Panc1 (cell line): ENCODE measurements at regions not wholly inside any gene's neighbourhood (a gene's known extent, or its start where the extent isn't known, plus 50 kb on each side); places are given as distances from the start of the nearest gene placed in this dataset.

Experiments
- ATAC-seq: fragments of 200-7000 bp; cut with Tn5 transposase; 2 replicates; pipeline ENCODE4 v1.9.1; 2020; ENCODE audit warnings: mild to moderate bottlenecking, moderate library complexity
- BruUV-seq: library from RNA; stranded (reverse); fragments of 400-500 nt; replicated peaks from 2 replicates; lab custom pipeline; 2021; lab: Mats Ljungman, UMichigan
- CTCF ChIA-PET: fragments of 300-600 bp; sonication (Branson Sonifier 250); formaldehyde crosslinking; loops from one replicate; lab custom pipeline; 2022; ENCODE audit warnings: antibody characterized with exemption; lab: Charles Lee
- POLR2A ChIA-PET: fragments of 300-600 bp; sonication (Branson Sonifier 250); formaldehyde crosslinking; loops from one replicate; lab custom pipeline; 2022; ENCODE audit warnings: antibody characterized with exemption; lab: Charles Lee
- DNase-seq: peaks from one replicate; pipeline ENCODE4 v3.0.0-alpha.2; 2010; ENCODE audit warnings: low read depth, low spot score
- H3K27ac ChIP-seq: 2 replicates; pipeline ENCODE4 v1.5.1; 2011; ENCODE audit warnings: mild to moderate bottlenecking, low read length, inconsistent platforms
- H3K27me3 ChIP-seq: fragments of 200-500 bp; sonication (Bioruptor generic); 2 replicates; pipeline ENCODE4 v1.6.0; 2014; ENCODE audit warnings: low read length, inconsistent platforms; ENCODE audit not compliant: control insufficient read depth, insufficient read depth
- H3K36me3 ChIP-seq: fragments of 200-500 bp; sonication (Bioruptor generic); 2 replicates; pipeline ENCODE4 v1.5.1; 2014; ENCODE audit warnings: inconsistent platforms, mild to moderate bottlenecking, low read length, moderate library complexity; ENCODE audit not compliant: control insufficient read depth, insufficient read depth
- H3K4me1 ChIP-seq: 2 replicates; pipeline ENCODE4 v1.5.1; 2011; ENCODE audit warnings: inconsistent platforms, mild to moderate bottlenecking, low read length, moderate library complexity; ENCODE audit not compliant: control insufficient read depth, insufficient read depth
- H3K4me3 ChIP-seq, 2 experiments: 2 replicates each; pipeline ENCODE4 v1.5.1; 2011 to 2012; ENCODE audit warnings: low read depth in 2 of 2, low read length in 2 of 2, mild to moderate bottlenecking in 2 of 2, inconsistent platforms in 1 of 2, moderate library complexity in 1 of 2
- H3K9me3 ChIP-seq: fragments of 200-500 bp; sonication (Bioruptor generic); 2 replicates; pipeline ENCODE4 v1.5.1; 2014; ENCODE audit warnings: low read depth, mild to moderate bottlenecking, inconsistent platforms, low read length, moderate library complexity; ENCODE audit not compliant: control insufficient read depth, insufficient read depth
- POLR2AphosphoS5 ChIP-seq: IDR thresholded peaks from 2 replicates; pipeline ENCODE4 v1.6.1; 2012; ENCODE audit warnings: mild to moderate bottlenecking, low read depth, low read length, moderate library complexity
- SIN3A ChIP-seq: IDR thresholded peaks from 2 replicates; pipeline ENCODE4 v1.6.1; 2012; ENCODE audit warnings: low read depth, mild to moderate bottlenecking, low read length, moderate library complexity, borderline replicate concordance; ENCODE audit not compliant: insufficient read depth
- TCF7L2 ChIP-seq: IDR thresholded peaks from 2 replicates; pipeline ENCODE4 v1.6.1; 2011; ENCODE audit warnings: mild to moderate bottlenecking, low read depth, low read length, inconsistent platforms
- in situ Hi-C: cut with HindIII; loops from 2 replicates; pipeline ENCODE4 v1.10.0; 2016; ENCODE audit warnings: low sequenced_read_pairs, low pct_unique_long_range_greater_than_20kb
- intact Hi-C: fragments of 100-400 bp; cut with micrococcal nuclease; formaldehyde crosslinking; loops from one replicate; pipeline ENCODE4 v1.10.0; 2022; ENCODE audit not compliant: unreplicated experiment
- TF ChIP-seq, protein P1 (sequence below), 2 experiments: IDR thresholded peaks; 2 replicates each; pipeline ENCODE4 v1.6.1; 2011 to 2012; ENCODE audit warnings: low read depth in 2 of 2, control low read depth in 1 of 2, low read length in 1 of 2, mild to moderate bottlenecking in 1 of 2, moderate library complexity in 1 of 2; ENCODE audit not compliant: insufficient read depth in 1 of 2
- TF ChIP-seq, protein P2 (sequence below): fragments of 450-650 bp; IDR thresholded peaks from 2 replicates; pipeline ENCODE4 v1.5.1; 2017; ENCODE audit warnings: mild to moderate bottlenecking

- no peak for DNase-seq
- H3K4me1 ChIP-seq = no peaks in the 10 kb centered on the region
- ATAC-seq = no peak
- H3K36me3 ChIP-seq = no peaks in the 10 kb centered on the region
- ChIA-PET CTCF (no interaction called here), POLR2A (no interaction called here)
- H3K27ac ChIP-seq = no peak overlapping the region
- no TSS peak for BruUV-seq
- in situ Hi-C loops (no loop called here), intact Hi-C loops (no loop called here)
- H3K9me3 ChIP-seq = no peaks in the 10 kb centered on the region
- H3K4me3 ChIP-seq = no peak overlapping the region
- H3K27me3 ChIP-seq = no peaks in the 10 kb centered on the region
- TF ChIP-seq POLR2AphosphoS5 (no peak), SIN3A (no peak)
Observed at GRCh38 chr3:21944251-21944650, 193.2 kb upstream of the ZNF385D start.

- no TSS peak for BruUV-seq
- ATAC-seq (no peak), DNase-seq (no peak)
- in situ Hi-C loops = no loop called here
- ChIA-PET POLR2A (no interaction called here), CTCF (no interaction called here)
- Histone ChIP-seq H3K4me3 (no peak overlapping the region), H3K27ac (no peak overlapping the region), H3K27me3 (no peaks in the 10 kb centered on the region), H3K4me1 (no peaks in the 10 kb centered on the region), H3K9me3 (no peaks in the 10 kb centered on the region), H3K36me3 (no peaks in the 10 kb centered on the region)
- TF ChIP-seq, protein P1, sequence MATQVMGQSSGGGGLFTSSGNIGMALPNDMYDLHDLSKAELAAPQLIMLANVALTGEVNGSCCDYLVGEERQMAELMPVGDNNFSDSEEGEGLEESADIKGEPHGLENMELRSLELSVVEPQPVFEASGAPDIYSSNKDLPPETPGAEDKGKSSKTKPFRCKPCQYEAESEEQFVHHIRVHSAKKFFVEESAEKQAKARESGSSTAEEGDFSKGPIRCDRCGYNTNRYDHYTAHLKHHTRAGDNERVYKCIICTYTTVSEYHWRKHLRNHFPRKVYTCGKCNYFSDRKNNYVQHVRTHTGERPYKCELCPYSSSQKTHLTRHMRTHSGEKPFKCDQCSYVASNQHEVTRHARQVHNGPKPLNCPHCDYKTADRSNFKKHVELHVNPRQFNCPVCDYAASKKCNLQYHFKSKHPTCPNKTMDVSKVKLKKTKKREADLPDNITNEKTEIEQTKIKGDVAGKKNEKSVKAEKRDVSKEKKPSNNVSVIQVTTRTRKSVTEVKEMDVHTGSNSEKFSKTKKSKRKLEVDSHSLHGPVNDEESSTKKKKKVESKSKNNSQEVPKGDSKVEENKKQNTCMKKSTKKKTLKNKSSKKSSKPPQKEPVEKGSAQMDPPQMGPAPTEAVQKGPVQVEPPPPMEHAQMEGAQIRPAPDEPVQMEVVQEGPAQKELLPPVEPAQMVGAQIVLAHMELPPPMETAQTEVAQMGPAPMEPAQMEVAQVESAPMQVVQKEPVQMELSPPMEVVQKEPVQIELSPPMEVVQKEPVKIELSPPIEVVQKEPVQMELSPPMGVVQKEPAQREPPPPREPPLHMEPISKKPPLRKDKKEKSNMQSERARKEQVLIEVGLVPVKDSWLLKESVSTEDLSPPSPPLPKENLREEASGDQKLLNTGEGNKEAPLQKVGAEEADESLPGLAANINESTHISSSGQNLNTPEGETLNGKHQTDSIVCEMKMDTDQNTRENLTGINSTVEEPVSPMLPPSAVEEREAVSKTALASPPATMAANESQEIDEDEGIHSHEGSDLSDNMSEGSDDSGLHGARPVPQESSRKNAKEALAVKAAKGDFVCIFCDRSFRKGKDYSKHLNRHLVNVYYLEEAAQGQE (IDR thresholded peaks at IDR 0.05; ENCODE audit: insufficient read depth in 1 of 2, low read depth in 2 of 2, low read length in 1 of 2) = no peak
- TF ChIP-seq, protein P2, sequence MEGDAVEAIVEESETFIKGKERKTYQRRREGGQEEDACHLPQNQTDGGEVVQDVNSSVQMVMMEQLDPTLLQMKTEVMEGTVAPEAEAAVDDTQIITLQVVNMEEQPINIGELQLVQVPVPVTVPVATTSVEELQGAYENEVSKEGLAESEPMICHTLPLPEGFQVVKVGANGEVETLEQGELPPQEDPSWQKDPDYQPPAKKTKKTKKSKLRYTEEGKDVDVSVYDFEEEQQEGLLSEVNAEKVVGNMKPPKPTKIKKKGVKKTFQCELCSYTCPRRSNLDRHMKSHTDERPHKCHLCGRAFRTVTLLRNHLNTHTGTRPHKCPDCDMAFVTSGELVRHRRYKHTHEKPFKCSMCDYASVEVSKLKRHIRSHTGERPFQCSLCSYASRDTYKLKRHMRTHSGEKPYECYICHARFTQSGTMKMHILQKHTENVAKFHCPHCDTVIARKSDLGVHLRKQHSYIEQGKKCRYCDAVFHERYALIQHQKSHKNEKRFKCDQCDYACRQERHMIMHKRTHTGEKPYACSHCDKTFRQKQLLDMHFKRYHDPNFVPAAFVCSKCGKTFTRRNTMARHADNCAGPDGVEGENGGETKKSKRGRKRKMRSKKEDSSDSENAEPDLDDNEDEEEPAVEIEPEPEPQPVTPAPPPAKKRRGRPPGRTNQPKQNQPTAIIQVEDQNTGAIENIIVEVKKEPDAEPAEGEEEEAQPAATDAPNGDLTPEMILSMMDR = no peak
- no peak for TF ChIP-seq SIN3A
- no peak for TF ChIP-seq POLR2AphosphoS5
- no peak for TF ChIP-seq TCF7L2
- intact Hi-C loops = no loop called here
Observed at GRCh38 chr3:21952856-21953255, 201.8 kb upstream of the ZNF385D start.

DNA sequence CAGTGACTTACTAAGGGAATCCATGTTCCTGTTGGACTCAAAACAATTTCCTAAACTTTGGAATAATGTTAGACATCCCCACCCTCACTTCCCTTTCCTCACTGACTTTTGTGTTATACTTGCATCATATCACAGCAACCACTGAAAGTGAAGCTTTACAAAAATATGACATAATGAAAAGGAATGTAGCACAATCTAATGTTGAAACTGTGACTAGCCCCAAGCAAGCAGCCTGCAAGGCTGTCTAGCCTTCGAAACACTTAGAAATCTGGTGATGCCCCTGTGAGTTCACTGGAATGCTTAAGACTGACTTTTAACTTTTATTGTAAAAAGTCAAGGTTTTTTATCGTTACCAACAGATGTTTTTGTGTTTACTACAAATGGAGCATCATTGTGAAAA lies 203.7 kb upstream of the ZNF385D start:
- Histone ChIP-seq H3K4me1 (no peaks in the 10 kb centered on the region), H3K36me3 (no peaks in the 10 kb centered on the region), H3K9me3 (no peaks in the 10 kb centered on the region), H3K27me3 (no peaks in the 10 kb centered on the region), H3K4me3 (no peak overlapping the region), H3K27ac (no peak overlapping the region)
- no peak for TF ChIP-seq POLR2AphosphoS5
- no peak for TF ChIP-seq SIN3A
- TF ChIP-seq, protein P1 (IDR thresholded peaks at IDR 0.05; ENCODE audit: insufficient read depth in 1 of 2, low read depth in 2 of 2, low read length in 1 of 2) = no peak
- TF ChIP-seq TCF7L2 = no peak
- TF ChIP-seq, protein P2 = no peak
- BruUV-seq = no TSS peak
- no peak for DNase-seq
- in situ Hi-C loops = no loop called here
- POLR2A ChIA-PET = no interaction called here
- CTCF ChIA-PET = no interaction called here
- no peak for ATAC-seq
- intact Hi-C loops = no loop called here
